ENCODE measurements at regions not wholly inside any gene's neighbourhood (a gene's known extent, or its start where the extent isn't known, plus 50 kb on each side); places are given as distances from the start of the nearest gene placed in this dataset.

GRCh38 chr4:20615486-20616260 is 84.6 kb upstream of the PACRGL start:
- no peak for DNase-seq

DNA sequence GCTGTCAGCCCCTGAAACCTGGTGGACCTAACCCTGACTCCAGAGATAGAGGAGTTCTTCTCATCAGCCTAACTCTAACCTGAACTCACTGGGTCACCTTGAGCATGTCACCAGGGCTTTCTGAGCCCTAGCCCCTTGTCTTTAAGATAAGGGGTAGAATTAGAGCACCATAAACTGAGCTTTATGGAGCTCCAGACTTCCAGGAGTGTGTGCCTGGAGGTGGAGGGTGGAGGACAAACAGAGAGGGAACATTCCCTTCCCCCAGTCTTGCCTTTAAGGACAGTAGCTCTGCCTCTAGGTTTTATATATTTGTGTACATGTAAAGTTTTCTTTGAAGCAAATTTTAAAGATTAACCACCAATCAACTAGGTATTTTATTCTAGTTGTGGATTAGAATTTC is 83.9 kb upstream of the PACRGL start:
- DNase-seq, result no peak

DNA sequence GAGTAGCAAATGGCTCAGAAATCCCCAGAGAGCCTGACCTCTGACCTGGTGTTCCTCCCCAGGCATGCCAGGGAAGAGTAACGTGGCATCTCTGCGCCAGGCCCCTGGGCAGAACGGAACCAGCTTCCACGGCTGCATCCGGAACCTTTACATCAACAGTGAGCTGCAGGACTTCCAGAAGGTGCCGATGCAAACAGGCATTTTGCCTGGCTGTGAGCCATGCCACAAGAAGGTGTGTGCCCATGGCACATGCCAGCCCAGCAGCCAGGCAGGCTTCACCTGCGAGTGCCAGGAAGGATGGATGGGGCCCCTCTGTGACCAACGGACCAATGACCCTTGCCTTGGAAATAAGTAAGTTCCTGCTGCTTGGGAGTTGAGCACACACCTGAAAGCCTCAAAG is 83.4 kb upstream of the PACRGL start:
- DNase-seq, result no peak

GRCh38 chr4:20617678-20618396 is 82.4 kb upstream of the PACRGL start:
- no peak for DNase-seq

DNA sequence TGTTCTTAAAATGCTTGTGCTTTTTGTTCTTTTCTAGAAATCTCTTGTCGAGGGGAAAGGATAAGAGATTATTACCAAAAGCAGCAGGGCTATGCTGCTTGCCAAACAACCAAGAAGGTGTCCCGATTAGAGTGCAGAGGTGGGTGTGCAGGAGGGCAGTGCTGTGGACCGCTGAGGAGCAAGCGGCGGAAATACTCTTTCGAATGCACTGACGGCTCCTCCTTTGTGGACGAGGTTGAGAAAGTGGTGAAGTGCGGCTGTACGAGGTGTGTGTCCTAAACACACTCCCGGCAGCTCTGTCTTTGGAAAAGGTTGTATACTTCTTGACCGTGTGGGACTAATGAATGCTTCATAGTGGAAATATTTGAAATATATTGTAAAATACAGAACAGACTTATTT is 81.5 kb upstream of the PACRGL start:
- DNase-seq, result no peak

DNA sequence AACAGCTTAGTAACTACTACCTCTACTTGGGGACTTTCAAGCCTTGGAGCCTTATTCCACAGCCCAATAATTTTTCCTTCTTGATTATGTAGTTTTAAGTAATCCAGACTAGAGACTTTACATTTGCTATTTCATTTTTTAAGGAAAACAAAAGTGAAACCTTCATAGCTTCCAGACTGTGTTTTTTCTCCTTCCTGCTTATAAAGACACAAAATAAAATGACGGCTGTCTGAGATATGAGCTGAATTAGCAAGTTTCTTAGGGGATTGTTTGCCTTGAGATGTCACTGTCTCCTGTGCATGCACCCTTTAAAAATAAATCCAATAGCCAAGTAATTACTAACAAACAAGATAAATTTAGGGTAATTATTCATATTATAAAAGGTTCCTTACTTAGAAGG is 78.8 kb upstream of the PACRGL start:
- DNase-seq, result no peak

DNA sequence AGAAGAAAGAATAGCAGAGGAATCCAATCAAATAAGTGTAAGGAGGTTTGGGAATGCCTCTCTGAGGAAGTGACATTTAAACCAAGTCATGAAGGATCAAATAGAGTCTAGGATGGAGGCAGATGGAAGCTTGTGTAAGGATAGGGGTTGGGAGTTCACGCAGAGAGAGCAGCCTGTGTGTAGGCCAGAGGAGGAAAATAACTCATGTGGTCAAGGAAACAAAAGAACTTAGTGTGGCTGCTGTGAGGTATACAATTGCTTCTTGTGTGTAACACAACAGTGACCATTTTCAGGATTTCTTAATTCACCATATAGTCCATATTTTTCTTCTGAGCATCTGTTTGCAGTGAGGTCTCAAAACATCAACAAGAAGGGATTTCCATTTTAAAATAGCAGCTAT is 77.6 kb upstream of the PACRGL start:
- no peak for DNase-seq

GRCh38 chr4:20623939-20624338 is 76.3 kb upstream of the PACRGL start:
- no peak for DNase-seq

- no peak for DNase-seq
Measured at GRCh38 chr4:20624793-20625374, 75.4 kb upstream of the PACRGL start.

DNA sequence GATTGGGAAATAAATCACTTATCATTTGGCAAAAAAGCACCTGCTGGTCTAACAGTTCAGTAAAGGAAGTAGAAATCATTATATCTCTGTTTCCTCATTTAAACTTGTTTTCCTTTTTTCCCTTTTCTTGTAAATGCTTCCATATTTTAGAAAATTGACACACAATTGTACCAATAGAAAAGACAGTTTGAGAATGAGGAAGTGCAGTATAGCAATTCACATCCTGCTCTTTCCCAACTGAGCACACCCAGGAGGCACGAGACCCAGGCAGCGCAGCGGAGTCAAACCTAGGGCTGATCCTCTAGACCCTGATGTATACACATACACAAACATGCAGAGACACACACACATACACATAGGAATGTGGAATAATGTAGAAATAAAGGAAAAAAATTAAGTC is 74.8 kb upstream of the PACRGL start:
- no peak for DNase-seq

DNA sequence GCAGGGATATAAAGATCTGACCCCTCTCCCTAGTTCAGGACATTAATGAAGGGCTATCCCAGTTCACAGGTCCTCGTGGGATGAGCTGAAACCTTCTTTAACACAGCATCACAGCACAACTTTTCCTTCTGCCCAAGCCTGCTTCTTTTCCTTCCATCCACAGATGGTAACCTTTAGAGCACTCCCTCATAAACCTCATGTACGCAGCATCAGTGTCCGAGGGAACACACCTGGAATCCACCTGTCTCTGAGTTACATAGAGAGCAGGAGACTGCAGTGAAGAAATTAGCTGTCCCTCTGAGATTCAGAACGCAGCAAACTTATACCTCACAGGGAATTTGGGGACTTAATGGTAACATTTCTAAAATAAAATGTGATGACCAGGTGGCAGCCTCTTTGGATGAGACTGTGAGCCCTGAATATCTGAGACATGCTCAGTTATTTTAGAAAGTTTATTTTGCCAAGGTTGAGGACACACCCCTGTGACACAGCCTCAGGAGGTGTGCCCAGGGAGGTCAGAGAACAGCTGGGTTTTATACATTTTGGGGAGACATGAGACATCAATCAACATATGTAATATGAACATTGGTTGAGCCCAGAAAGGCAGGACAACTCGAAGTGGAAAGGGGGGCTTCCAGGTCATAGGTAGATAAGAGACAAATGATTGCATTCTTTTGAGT is 73.8 kb upstream of the PACRGL start:
- no peak for DNase-seq

DNA sequence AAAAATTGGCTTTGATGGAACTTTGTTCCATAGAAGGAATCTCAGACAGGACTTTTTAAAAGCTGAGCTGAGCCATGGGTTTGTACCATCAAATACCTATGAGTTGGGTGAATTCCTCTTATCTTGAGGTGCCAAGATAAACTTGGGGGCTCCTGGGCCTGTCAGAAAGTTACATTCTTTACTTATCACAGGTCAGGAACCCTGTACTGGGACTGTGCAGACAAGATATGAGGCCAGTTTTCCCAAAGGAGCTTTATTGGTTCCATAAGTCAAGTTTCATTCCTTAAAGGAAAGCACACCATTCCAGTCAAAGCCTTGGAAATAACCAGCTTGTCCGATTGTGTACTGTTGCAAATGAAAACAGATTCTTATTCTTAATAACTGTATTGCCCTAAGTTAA is 72.4 kb upstream of the PACRGL start:
- DNase-seq, result no peak

DNA sequence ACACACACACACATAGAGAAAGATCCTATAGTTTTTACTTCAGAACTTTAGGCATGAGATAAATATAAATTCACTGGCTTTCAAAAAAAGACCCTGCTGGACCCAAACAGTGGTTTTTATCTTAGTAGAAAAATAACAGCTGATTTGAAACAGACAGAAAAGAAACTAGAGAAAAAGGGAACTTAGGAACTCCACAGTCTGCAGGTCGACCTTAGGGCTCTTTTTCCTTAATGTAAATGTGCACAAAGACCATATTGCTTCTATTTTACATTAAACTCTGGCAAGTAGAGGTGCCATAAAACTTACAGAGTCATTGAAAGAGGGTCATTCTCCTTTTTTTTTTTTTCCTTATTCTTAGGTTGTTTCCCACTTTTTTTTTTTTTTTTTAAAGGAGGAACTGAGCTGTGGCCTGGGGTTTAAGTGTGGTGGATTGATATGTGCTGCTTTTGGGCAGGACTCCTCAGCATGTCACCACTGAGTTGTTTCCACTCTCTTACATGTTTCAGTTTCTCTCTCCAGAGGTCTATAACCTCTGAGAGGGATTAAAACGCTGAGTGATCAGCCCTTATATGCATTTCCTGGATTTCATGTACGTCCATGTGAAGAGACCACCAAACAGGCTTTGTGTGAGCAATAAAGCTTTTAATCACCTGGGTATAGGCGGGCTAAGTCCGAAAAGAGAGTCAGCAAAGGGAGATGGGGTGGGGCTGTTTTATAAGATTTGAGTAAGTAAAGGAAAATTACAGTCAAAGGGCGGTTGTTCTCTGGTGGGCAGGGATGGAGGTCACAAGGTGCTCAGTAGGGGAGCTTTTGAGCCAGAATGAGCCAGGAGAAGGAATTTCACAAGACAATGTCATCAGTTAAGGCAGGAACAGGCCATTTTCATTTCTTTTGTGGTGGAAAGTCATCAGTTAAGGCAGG is 70.8 kb upstream of the PACRGL start:
- no peak for DNase-seq

- DNase-seq, result peak; percentile 9
Measured at GRCh38 chr4:20638825-20639224, 61.4 kb upstream of the PACRGL start.

GRCh38 chr4:20639346-20639745 is 60.9 kb upstream of the PACRGL start:
- DNase-seq, result peak; percentile 9

GRCh38 chr4:20640989-20641388 is 59.3 kb upstream of the PACRGL start:
- no peak for DNase-seq

DNA sequence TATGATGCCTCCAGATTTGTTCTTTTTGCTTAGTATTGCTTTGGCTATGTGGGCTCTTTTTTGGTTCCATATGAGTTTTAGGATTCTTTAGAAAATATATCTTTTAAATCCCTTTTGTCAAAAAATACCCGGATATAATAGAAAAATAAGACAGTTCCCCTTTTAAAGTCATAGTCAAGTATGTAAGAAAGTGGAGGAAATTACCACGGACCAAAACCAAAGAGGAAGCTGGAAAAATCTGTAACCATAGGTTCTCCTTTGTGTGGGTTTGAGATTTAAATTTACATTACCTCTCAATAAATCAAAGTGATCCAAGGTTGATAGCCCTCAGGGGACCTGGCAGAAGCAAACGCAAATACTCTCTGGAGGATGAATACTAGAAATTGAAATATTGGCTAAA is 58.3 kb upstream of the PACRGL start:
- no peak for DNase-seq

DNA sequence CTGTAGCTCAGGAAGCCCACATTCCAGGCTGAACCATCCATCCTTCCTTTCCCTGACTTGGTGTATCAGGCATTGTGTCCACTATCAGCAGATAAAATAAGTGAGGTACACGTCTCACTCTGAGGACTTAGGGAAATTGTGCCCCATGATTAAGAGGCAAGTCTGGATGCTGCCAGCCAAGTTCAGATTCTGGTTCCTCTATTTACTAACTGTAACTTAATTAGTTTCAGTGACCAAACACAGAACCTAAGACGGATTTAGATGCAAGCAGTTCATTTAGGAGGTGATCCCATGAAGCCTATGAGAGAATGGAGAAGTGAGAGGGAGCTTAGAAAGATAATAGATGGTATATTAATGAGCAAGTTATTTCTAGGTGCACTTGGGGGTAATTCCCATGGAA is 56.6 kb upstream of the PACRGL start:
- no peak for DNase-seq

GRCh38 chr4:20645236-20645635 is 55.0 kb upstream of the PACRGL start:
- no peak for DNase-seq

DNA sequence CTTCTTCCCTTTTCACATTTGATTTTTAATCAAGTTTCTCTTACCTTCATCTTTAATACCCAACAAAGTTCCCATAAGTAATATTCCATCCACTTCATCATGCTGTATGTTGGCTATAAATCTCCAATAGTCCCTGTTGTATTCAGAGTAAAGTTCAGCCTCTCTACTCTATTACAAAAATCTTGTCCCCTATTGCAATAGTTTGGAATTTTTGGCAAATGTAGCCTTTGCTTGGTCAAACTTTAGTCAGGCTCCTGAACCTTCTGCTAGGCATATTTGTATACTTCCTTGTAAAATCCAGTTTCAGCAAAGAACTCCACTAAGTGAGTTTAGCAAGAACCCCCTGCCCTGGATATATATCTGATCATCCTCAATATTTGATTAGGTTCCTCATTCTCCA is 54.0 kb upstream of the PACRGL start:
- no peak for DNase-seq

Measured in NCI-H146 (cell line).